ENCODE measurements at regions not wholly inside any gene's neighbourhood (a gene's known extent, or its start where the extent isn't known, plus 50 kb on each side); places are given as distances from the start of the nearest gene placed in this dataset.

DNA sequence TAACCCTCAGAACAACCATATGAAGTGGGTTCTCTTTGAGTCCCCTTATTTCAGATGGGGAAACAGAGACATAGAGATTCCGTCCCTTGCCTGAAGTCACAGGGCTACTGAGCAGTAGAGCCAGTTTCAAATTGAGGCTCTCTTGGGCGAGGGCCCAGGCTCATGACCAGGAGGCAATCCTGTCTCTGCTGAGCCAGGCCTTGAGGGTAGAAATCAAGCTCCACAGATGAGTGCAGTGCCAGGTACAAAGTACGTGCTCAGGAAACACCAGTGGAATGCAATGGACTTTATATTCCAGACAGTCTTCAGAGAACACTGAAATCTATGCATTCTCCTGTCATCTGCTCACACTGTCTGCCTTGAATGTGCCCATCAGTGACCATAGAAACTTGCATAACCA lies 291.7 kb upstream of the MAF start:
- TF ChIP-seq EZH2 (IDR thresholded peaks at IDR 0.05) = no peak
- TF ChIP-seq POLR2AphosphoS5 (IDR thresholded peaks at IDR 0.05; ENCODE audit: borderline replicate concordance, low read depth, low read length) = no peak
